SK-N-SH (cell line): ENCODE measurements at regions not wholly inside any gene's neighbourhood (a gene's known extent, or its start where the extent isn't known, plus 50 kb on each side); places are given as distances from the start of the nearest gene placed in this dataset.

Experiments
- CTCF ChIA-PET: fragments of 300-600, 350-600 bp; formaldehyde crosslinking; extraction: SDS; loops from one replicate; lab custom pipeline; 2021; lab: Yijun Ruan, JAX
- POLR2A ChIA-PET: fragments of 350-600 bp; sonication (Branson Sonifier 250); formaldehyde crosslinking; extraction: SDS; loops from one replicate; lab custom pipeline; 2020; ENCODE audit warnings: antibody characterized with exemption, inconsistent platforms; lab: Yijun Ruan, JAX
- DNase-seq: peaks from one replicate; pipeline ENCODE4 v3.0.0; 2012
- H2AFZ ChIP-seq: fragments of 200-600 bp; sonication (generic); 2 replicates; pipeline ENCODE4 v1.8.1; 2016; ENCODE audit warnings: antibody characterized with exemption, mild to moderate bottlenecking, low read depth
- H3F3A ChIP-seq: fragments of 200-600 bp; sonication (generic); replicated peaks from 2 replicates; pipeline ENCODE3; 2016; ENCODE audit warnings: antibody characterized with exemption, mild to moderate bottlenecking; ENCODE audit not compliant: insufficient read depth
- H3K27ac ChIP-seq, 2 experiments: fragments of 200-500 bp in 1 of 2; fragments of 200-600 bp in 1 of 2; sonication (Bioruptor generic) in 1 of 2; sonication (generic), shearing (Covaris generic) in 1 of 2; 2 replicates each; pipeline versions ENCODE4 v1.5.1 to v1.6.1; 2014 to 2016; ENCODE audit warnings: low read depth in 2 of 2, inconsistent platforms in 1 of 2, low read length in 1 of 2, mild to moderate bottlenecking in 1 of 2, mixed read lengths in 1 of 2
- H3K27me3 ChIP-seq: fragments of 200-600 bp; sonication (generic), shearing (Covaris generic); 2 replicates; pipeline ENCODE4 v1.6.1; 2016; ENCODE audit warnings: mixed run types; ENCODE audit not compliant: insufficient read depth
- H3K36me3 ChIP-seq, 2 experiments: fragments of 200-500 bp in 1 of 2; fragments of 200-600 bp in 1 of 2; sonication (Bioruptor generic) in 1 of 2; sonication (generic) in 1 of 2; replicated peaks in 1 of 2; 2 replicates each; pipeline versions ENCODE3 to v1.5.1; 2014 to 2016; ENCODE audit warnings: low read length in 1 of 2, mild to moderate bottlenecking in 1 of 2; ENCODE audit not compliant: insufficient read depth in 2 of 2, control insufficient read depth in 1 of 2
- H3K4me1 ChIP-seq, 2 experiments: fragments of 200-500 bp in 1 of 2; fragments of 200-600 bp in 1 of 2; sonication (Bioruptor generic) in 1 of 2; sonication (generic), shearing (Covaris generic) in 1 of 2; 2 replicates each; pipeline versions ENCODE4 v1.5.1 to v1.6.1; 2014 to 2016; ENCODE audit warnings: low read depth in 1 of 2, low read length in 1 of 2, mixed run types in 1 of 2; ENCODE audit not compliant: insufficient read depth in 2 of 2, control insufficient read depth in 1 of 2
- H3K4me2 ChIP-seq: fragments of 200-600 bp; sonication (generic), shearing (Covaris generic); 2 replicates; pipeline ENCODE4 v1.6.1; 2017; ENCODE audit warnings: mixed run types
- H3K4me3 ChIP-seq, 2 experiments: fragments of 200-500 bp in 1 of 2; fragments of 200-600 bp in 1 of 2; sonication (Bioruptor generic) in 1 of 2; sonication (generic), shearing (Covaris generic) in 1 of 2; 2 replicates each; pipeline versions ENCODE4 v1.5.1 to v1.8.1; 2014 to 2016; ENCODE audit warnings: low read depth in 2 of 2, inconsistent platforms in 1 of 2, low read length in 1 of 2, mild to moderate bottlenecking in 1 of 2, mixed read lengths in 1 of 2, moderate library complexity in 1 of 2
- H3K79me2 ChIP-seq: fragments of 200-600 bp; sonication (generic); 2 replicates; pipeline ENCODE4 v1.8.1; 2017; ENCODE audit warnings: mild to moderate bottlenecking; ENCODE audit not compliant: insufficient read depth
- H3K9ac ChIP-seq: fragments of 200-600 bp; sonication (generic); 2 replicates; pipeline ENCODE4 v1.6.1; 2017; ENCODE audit warnings: mixed run types
- H3K9me2 ChIP-seq: fragments of 200-600 bp; sonication (generic); 2 replicates; pipeline ENCODE4 v1.6.1; 2017; ENCODE audit warnings: mixed run types
- H3K9me3 ChIP-seq: fragments of 200-600 bp; sonication (generic); 2 replicates; pipeline ENCODE4 v1.6.1; 2017; ENCODE audit warnings: mixed run types, mild to moderate bottlenecking, moderate library complexity
- H4K20me1 ChIP-seq: fragments of 200-600 bp; sonication (generic); 2 replicates; pipeline ENCODE4 v1.6.1; 2017; ENCODE audit warnings: mild to moderate bottlenecking, mixed run types; ENCODE audit not compliant: insufficient read depth
- CHD2 ChIP-seq: fragments of 150-350 bp; IDR thresholded peaks from 2 replicates; pipeline ENCODE4 v1.6.1; 2018; ENCODE audit warnings: low read length; ENCODE audit not compliant: partially characterized antibody
- EZH2phosphoT487 ChIP-seq: fragments of 200-600 bp; sonication (generic); IDR thresholded peaks from 2 replicates; pipeline ENCODE4 v1.6.1; 2017; ENCODE audit warnings: low read depth, mixed run types, mild to moderate bottlenecking, antibody characterized with exemption, moderate library complexity, borderline replicate concordance
- FOSL2 ChIP-seq: IDR thresholded peaks from 2 replicates; pipeline ENCODE4 v1.4.0; 2012; ENCODE audit warnings: low read depth, mild to moderate bottlenecking, moderate library complexity, borderline replicate concordance
- FOXJ3 ChIP-seq: sonication (generic); formaldehyde crosslinking; IDR thresholded peaks from 2 replicates; pipeline ENCODE4 v1.5.1; 2020; ENCODE audit warnings: mild to moderate bottlenecking, missing genetic modification reagents
- GABPA ChIP-seq: IDR thresholded peaks from 2 replicates; pipeline ENCODE4 v1.4.0; 2012; ENCODE audit warnings: low read depth, mild to moderate bottlenecking
- JUND ChIP-seq: IDR thresholded peaks from 2 replicates; pipeline ENCODE4 v1.4.0; 2012
- MXI1 ChIP-seq: IDR thresholded peaks from 2 replicates; pipeline ENCODE4 v1.6.1; 2012; ENCODE audit warnings: mild to moderate bottlenecking, low read depth, low read length, improper control_type of control experiment
- POLR2AphosphoS5 ChIP-seq: IDR thresholded peaks from 2 replicates; pipeline ENCODE4 v1.6.1; 2012; ENCODE audit warnings: low read depth, low read length
- RCOR1 ChIP-seq: fragments of 150-350 bp; IDR thresholded peaks from 2 replicates; pipeline ENCODE4 v1.6.1; 2017; ENCODE audit warnings: antibody characterized with exemption, low read length
- RXRA ChIP-seq: IDR thresholded peaks from 2 replicates; pipeline ENCODE4 v1.4.0; 2012; ENCODE audit warnings: low read depth, mild to moderate bottlenecking, borderline replicate concordance
- SIN3A ChIP-seq: IDR thresholded peaks from 2 replicates; pipeline ENCODE4 v1.6.1; 2012; ENCODE audit warnings: low read depth, mild to moderate bottlenecking, low read length, moderate library complexity, borderline replicate concordance
- TAF1 ChIP-seq: IDR thresholded peaks from 2 replicates; pipeline ENCODE4 v1.6.1; 2012; ENCODE audit warnings: low read depth, mild to moderate bottlenecking, low read length, moderate library complexity, borderline replicate concordance
- TCF12 ChIP-seq: IDR thresholded peaks from 2 replicates; pipeline ENCODE4 v1.4.0; 2012
- TEAD4 ChIP-seq: IDR thresholded peaks from 2 replicates; pipeline ENCODE4 v1.4.0; 2012; ENCODE audit warnings: mild to moderate bottlenecking, borderline replicate concordance; ENCODE audit not compliant: insufficient read depth
- WGBS: methylation state at CpG from one replicate; pipeline ENCODE4 v1.1.6; 2017; ENCODE audit warnings: low lambda C conversion rate; 5-methylcytosine and 5-hydroxymethylcytosine counted together
- TF ChIP-seq, protein P1 (sequence below): IDR thresholded peaks from 2 replicates; pipeline ENCODE4 v1.4.0; 2012; ENCODE audit warnings: low read depth, borderline replicate concordance
- TF ChIP-seq, protein P2 (sequence below): fragments of 150-350 bp; IDR thresholded peaks from 2 replicates; pipeline ENCODE4 v1.6.1; 2016; ENCODE audit warnings: mild to moderate bottlenecking, low read depth, low read length
- TF ChIP-seq, protein P3 (sequence below): fragments of 200-600 bp; sonication (generic); IDR thresholded peaks from 2 replicates; pipeline ENCODE4 v1.6.1; 2017; ENCODE audit warnings: antibody characterized with exemption, mild to moderate bottlenecking, moderate library complexity
- TF ChIP-seq, protein P4 (sequence below): IDR thresholded peaks from 2 replicates; pipeline ENCODE4; 2012

DNA sequence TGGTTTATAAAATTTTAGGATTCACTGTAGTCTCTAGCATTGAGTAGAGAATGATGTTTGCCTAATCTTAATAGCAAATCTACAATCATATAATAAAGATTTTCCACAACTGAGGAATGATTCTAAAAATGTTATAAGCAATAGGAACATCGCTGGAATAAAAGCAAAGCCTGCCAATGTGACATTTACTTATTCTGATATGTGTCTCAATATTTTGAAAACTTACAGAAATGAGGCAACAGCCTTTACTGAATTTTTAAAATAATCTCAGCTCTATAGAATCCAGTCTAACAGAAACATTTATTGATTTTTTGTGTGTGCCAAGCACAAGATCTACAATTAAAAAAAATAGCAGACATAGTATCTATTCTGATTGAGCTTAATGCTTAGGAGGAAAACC, 303.7 kb upstream of the CCDC179 start:
- no peak overlapping the region for H2AFZ ChIP-seq
- H3K27me3 ChIP-seq, result no peaks in the 10 kb centered on the region
- 70% methylated on average over 1 of the region's 1 CpG for WGBS
- POLR2A ChIA-PET, result no interaction called here
- H3K36me3 ChIP-seq, result no peaks in the 10 kb centered on the region
- H3K9me3 ChIP-seq, result no peaks in the 10 kb centered on the region
- no peak for DNase-seq
- H3F3A ChIP-seq, result no peaks in the 10 kb centered on the region
- TF ChIP-seq, protein P1, sequence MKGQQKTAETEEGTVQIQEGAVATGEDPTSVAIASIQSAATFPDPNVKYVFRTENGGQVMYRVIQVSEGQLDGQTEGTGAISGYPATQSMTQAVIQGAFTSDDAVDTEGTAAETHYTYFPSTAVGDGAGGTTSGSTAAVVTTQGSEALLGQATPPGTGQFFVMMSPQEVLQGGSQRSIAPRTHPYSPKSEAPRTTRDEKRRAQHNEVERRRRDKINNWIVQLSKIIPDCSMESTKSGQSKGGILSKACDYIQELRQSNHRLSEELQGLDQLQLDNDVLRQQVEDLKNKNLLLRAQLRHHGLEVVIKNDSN, result no peak
- no peak for TF ChIP-seq TAF1
- TF ChIP-seq, protein P2, sequence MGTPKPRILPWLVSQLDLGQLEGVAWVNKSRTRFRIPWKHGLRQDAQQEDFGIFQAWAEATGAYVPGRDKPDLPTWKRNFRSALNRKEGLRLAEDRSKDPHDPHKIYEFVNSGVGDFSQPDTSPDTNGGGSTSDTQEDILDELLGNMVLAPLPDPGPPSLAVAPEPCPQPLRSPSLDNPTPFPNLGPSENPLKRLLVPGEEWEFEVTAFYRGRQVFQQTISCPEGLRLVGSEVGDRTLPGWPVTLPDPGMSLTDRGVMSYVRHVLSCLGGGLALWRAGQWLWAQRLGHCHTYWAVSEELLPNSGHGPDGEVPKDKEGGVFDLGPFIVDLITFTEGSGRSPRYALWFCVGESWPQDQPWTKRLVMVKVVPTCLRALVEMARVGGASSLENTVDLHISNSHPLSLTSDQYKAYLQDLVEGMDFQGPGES, result no peak
- TF ChIP-seq TCF12, result no peak
- no peak for TF ChIP-seq TEAD4
- no peak for TF ChIP-seq RCOR1
- no peak for TF ChIP-seq MXI1
- TF ChIP-seq FOSL2, result no peak
- TF ChIP-seq SIN3A, result no peak
- no peak for TF ChIP-seq FOXJ3 (CRISPR knock-in tag)
- no peak overlapping the region for H3K27ac ChIP-seq
- no peaks in the 10 kb centered on the region; a peak in 1 of 4 replicates for H3K4me1 ChIP-seq
- no peak overlapping the region for H3K4me3 ChIP-seq
- H3K79me2 ChIP-seq, result no peaks in the 10 kb centered on the region
- no peak overlapping the region for H3K9ac ChIP-seq
- H3K4me2 ChIP-seq, result no peak overlapping the region
- CTCF ChIA-PET, result no interaction called here
- no peaks in the 10 kb centered on the region for H4K20me1 ChIP-seq
- H3K9me2 ChIP-seq, result no peaks in the 10 kb centered on the region

DNA sequence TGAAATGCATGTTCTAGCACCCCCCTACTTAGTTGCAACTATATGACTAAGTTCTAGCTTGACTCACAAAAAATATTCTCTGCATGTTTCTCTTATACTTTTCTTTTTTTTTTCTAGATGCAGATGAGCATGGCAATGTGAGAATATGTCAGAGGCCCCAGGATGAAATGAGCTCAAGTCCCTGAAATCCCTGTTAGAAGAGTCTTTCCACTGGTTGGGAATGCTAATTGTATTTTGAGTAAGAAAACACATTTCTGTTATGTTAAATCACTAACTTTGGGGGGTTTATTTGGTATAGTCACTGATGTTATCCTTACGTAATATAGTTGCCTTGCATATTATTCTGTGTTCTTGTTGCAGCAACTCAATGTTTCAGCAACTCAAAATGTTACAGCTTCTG, 306.1 kb upstream of the CCDC179 start:
- no peaks in the 10 kb centered on the region for H3F3A ChIP-seq
- no peaks in the 10 kb centered on the region for H3K9me3 ChIP-seq
- no peaks in the 10 kb centered on the region for H3K27me3 ChIP-seq
- no peaks in the 10 kb centered on the region for H3K79me2 ChIP-seq
- no peak overlapping the region for H2AFZ ChIP-seq
- H3K36me3 ChIP-seq, result no peaks in the 10 kb centered on the region
- 84% methylated on average over 1 of the region's 1 CpG for WGBS
- no peak overlapping the region for H3K27ac ChIP-seq
- H4K20me1 ChIP-seq, result no peaks in the 10 kb centered on the region
- no peaks in the 10 kb centered on the region; a peak in 1 of 4 replicates for H3K4me1 ChIP-seq
- no peak overlapping the region for H3K4me3 ChIP-seq
- DNase-seq, result no peak
- CTCF ChIA-PET, result interaction anchor here (1.9 kb wide), 1 partner anchor 374 kb away, joined by 6 read pairs; no protein-coding TSS in a partner anchor
- no peak for TF ChIP-seq POLR2AphosphoS5
- TF ChIP-seq, protein P3, sequence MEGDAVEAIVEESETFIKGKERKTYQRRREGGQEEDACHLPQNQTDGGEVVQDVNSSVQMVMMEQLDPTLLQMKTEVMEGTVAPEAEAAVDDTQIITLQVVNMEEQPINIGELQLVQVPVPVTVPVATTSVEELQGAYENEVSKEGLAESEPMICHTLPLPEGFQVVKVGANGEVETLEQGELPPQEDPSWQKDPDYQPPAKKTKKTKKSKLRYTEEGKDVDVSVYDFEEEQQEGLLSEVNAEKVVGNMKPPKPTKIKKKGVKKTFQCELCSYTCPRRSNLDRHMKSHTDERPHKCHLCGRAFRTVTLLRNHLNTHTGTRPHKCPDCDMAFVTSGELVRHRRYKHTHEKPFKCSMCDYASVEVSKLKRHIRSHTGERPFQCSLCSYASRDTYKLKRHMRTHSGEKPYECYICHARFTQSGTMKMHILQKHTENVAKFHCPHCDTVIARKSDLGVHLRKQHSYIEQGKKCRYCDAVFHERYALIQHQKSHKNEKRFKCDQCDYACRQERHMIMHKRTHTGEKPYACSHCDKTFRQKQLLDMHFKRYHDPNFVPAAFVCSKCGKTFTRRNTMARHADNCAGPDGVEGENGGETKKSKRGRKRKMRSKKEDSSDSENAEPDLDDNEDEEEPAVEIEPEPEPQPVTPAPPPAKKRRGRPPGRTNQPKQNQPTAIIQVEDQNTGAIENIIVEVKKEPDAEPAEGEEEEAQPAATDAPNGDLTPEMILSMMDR, result no peak
- TF ChIP-seq GABPA, result no peak
- TF ChIP-seq JUND, result no peak
- no peak for TF ChIP-seq RXRA
- TF ChIP-seq EZH2phosphoT487, result no peak
- TF ChIP-seq CHD2, result no peak
- TF ChIP-seq, protein P4, sequence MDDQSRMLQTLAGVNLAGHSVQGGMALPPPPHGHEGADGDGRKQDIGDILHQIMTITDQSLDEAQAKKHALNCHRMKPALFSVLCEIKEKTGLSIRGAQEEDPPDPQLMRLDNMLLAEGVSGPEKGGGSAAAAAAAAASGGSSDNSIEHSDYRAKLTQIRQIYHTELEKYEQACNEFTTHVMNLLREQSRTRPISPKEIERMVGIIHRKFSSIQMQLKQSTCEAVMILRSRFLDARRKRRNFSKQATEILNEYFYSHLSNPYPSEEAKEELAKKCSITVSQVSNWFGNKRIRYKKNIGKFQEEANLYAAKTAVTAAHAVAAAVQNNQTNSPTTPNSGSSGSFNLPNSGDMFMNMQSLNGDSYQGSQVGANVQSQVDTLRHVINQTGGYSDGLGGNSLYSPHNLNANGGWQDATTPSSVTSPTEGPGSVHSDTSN, result no peak
- TF ChIP-seq, all 33 proteins: peak for 0
- Histone ChIP-seq H3K4me2 (no peak overlapping the region), H3K9me2 (no peaks in the 10 kb centered on the region), H3K9ac (no peak overlapping the region)
- POLR2A ChIA-PET, result no interaction called here
